Esophagus squamous epithelium (tissue), 5 donors: ENCODE measurements at regions not wholly inside any gene's neighbourhood (a gene's known extent, or its start where the extent isn't known, plus 50 kb on each side); places are given as distances from the start of the nearest gene placed in this dataset.
"Not testable (repeated sequence)": the region's sequence is repeated elsewhere in the genome, so short reads cannot be mapped to it uniquely, and the experiment has no call there.

Source experiments
- DNase-seq: peaks from one replicate; lab custom pipeline; 2025; lab: John Stamatoyannopoulos, UW
- H3K27ac ChIP-seq, 4 donors: fragments of 200-600 bp; sonication (generic); one replicate each; pipeline ENCODE4 v1.5.1; 2016 to 2019; ENCODE audit warnings: mild to moderate bottlenecking in 1 of 4
- H3K27me3 ChIP-seq, 4 donors: fragments of 200-600 bp; sonication (generic); 1 replicate in 3 of 4; 2 replicates in 1 of 4; pipeline versions ENCODE4 v1.5.1 to v1.6.0; 2017 to 2021; ENCODE audit warnings: antibody characterized with exemption in 1 of 4
- H3K36me3 ChIP-seq, 3 donors: fragments of 200-600 bp; sonication (generic); one replicate each; pipeline ENCODE4 v1.5.1; 2016 to 2019
- H3K4me1 ChIP-seq, 3 donors: fragments of 200-600 bp; sonication (generic); one replicate each; pipeline ENCODE4 v1.5.1; 2017 to 2019
- H3K4me3 ChIP-seq, 4 donors: fragments of 200-600 bp; sonication (generic); 1 replicate in 3 of 4; 2 replicates in 1 of 4; pipeline ENCODE4 v1.5.1; 2016 to 2019; ENCODE audit warnings: mild to moderate bottlenecking in 2 of 4, moderate library complexity in 1 of 4
- H3K9me3 ChIP-seq, 3 donors: fragments of 200-600 bp; sonication (generic); one replicate each; pipeline ENCODE4 v1.5.1; 2016 to 2019
- CTCF ChIP-seq, 6 experiments: fragments of 450-650 bp in 4 of 6; fragments of 200-600 bp in 2 of 6; sonication (generic) in 2 of 6; IDR thresholded peaks; one replicate each; pipeline ENCODE4 v1.5.1; 2016 to 2019; ENCODE audit warnings: antibody characterized with exemption in 6 of 6, mild to moderate bottlenecking in 4 of 6, moderate library complexity in 4 of 6
- POLR2A ChIP-seq, 4 donors: fragments of 450-650 bp; IDR thresholded peaks; one replicate each; pipeline ENCODE4 v1.6.1; 2017; ENCODE audit warnings: antibody characterized with exemption in 4 of 4, mild to moderate bottlenecking in 4 of 4, moderate library complexity in 3 of 4
- WGBS, 2 donors: methylation state at CpG; one replicate each; pipeline ENCODE4 v1.1.5; 2018; 5-methylcytosine and 5-hydroxymethylcytosine counted together
- intact Hi-C: fragments of 100-400 bp; cut with DNase I; formaldehyde crosslinking; loops from one replicate; pipeline ENCODE4 v1.15.0; 2022
- donor health status: DM: yes; HTN: yes; CAD: no.

GRCh38 chr6:9028086-9028485, 592.7 kb upstream of the SLC35B3 start:
- intact Hi-C loops, result no loop called here
- no peak for TF ChIP-seq CTCF (IDR thresholded peaks at IDR 0.05)
- TF ChIP-seq POLR2A (IDR thresholded peaks at IDR 0.05), result no peak

GRCh38 chr6:9025796-9026394, 590.5 kb upstream of the SLC35B3 start:
- 76 to 77% methylated on average over 4 of the region's 4 CpGs for WGBS, 2 donors
- no peak overlapping the region for H3K27ac ChIP-seq
- TF ChIP-seq CTCF (IDR thresholded peaks at IDR 0.05) (no peak), POLR2A (IDR thresholded peaks at IDR 0.05) (no peak)
- no peak for DNase-seq
- no peaks in the 10 kb centered on the region for H3K27me3 ChIP-seq
- H3K4me3 ChIP-seq, result no peak overlapping the region
- intact Hi-C loops, result no loop called here
- no peaks in the 10 kb centered on the region for H3K4me1 ChIP-seq
- no peaks in the 10 kb centered on the region for H3K9me3 ChIP-seq
- H3K36me3 ChIP-seq, result no peaks in the 10 kb centered on the region

More at GRCh38 chr6:9028086-9028485, 592.7 kb upstream of the SLC35B3 start:
- DNase-seq, result no peak
- Histone ChIP-seq H3K36me3 (no peaks in the 10 kb centered on the region), H3K9me3 (no peaks in the 10 kb centered on the region), H3K4me1 (no peaks in the 10 kb centered on the region), H3K27ac (no peak overlapping the region), H3K27me3 (no peaks in the 10 kb centered on the region), H3K4me3 (no peak overlapping the region)
- 79 to 94% methylated on average over 1 of the region's 1 CpG for WGBS, 2 donors

- Histone ChIP-seq H3K36me3 (no peaks in the 10 kb centered on the region), H3K27ac (no peak overlapping the region), H3K9me3 (no peaks in the 10 kb centered on the region), H3K27me3 (no peaks in the 10 kb centered on the region), H3K4me3 (no peak overlapping the region), H3K4me1 (no peaks in the 10 kb centered on the region)
- intact Hi-C loops, result no loop called here
- DNase-seq, result no peak
- 85 to 87% methylated on average over 10 to 13 of the region's 13 CpGs for WGBS, 2 donors
- no peak for TF ChIP-seq POLR2A (IDR thresholded peaks at IDR 0.05)
- TF ChIP-seq CTCF (IDR thresholded peaks at IDR 0.05), result no peak
These were observed 589.9 kb upstream of the SLC35B3 start for GRCh38 chr6:9025228-9025627.

GRCh38 chr6:9024246-9024645, 588.9 kb upstream of the SLC35B3 start:
- H3K36me3 ChIP-seq, H3K4me1 ChIP-seq, DNase-seq, H3K9me3 ChIP-seq, H3K27me3 ChIP-seq, H3K27ac ChIP-seq, intact Hi-C loops, H3K4me3 ChIP-seq: not testable (repeated sequence)
- no CpG with 5 or more reads among the region's 38 CpGs for WGBS, 2 donors

GRCh38 chr6:9020001-9020400, 584.7 kb upstream of the SLC35B3 start:
- DNase-seq, result no peak
- Histone ChIP-seq H3K27me3 (no peaks in the 10 kb centered on the region), H3K36me3 (no peaks in the 10 kb centered on the region), H3K27ac (no peak overlapping the region), H3K4me1 (no peaks in the 10 kb centered on the region), H3K9me3 (no peaks in the 10 kb centered on the region), H3K4me3 (no peak overlapping the region)
- intact Hi-C loops, result no loop called here
- WGBS, 2 donors, result 36 to 41% methylated on average over 4 of the region's 4 CpGs
- TF ChIP-seq CTCF (IDR thresholded peaks at IDR 0.05) (no peak), POLR2A (IDR thresholded peaks at IDR 0.05) (no peak)

GRCh38 chr6:9009931-9010330, 574.6 kb upstream of the SLC35B3 start:
- Histone ChIP-seq H3K27me3 (no peaks in the 10 kb centered on the region), H3K4me1 (no peaks in the 10 kb centered on the region), H3K4me3 (no peak overlapping the region), H3K36me3 (no peaks in the 10 kb centered on the region), H3K9me3 (no peaks in the 10 kb centered on the region), H3K27ac (no peak overlapping the region)
- 71 to 90% methylated on average over 6 of the region's 6 CpGs for WGBS, 2 donors
- intact Hi-C loops, result no loop called here
- DNase-seq, result no peak
- TF ChIP-seq CTCF (IDR thresholded peaks at IDR 0.05) (no peak), POLR2A (IDR thresholded peaks at IDR 0.05) (no peak)
